ENCODE measurements at regions not wholly inside any gene's neighbourhood (a gene's known extent, or its start where the extent isn't known, plus 50 kb on each side); places are given as distances from the start of the nearest gene placed in this dataset.

DNA sequence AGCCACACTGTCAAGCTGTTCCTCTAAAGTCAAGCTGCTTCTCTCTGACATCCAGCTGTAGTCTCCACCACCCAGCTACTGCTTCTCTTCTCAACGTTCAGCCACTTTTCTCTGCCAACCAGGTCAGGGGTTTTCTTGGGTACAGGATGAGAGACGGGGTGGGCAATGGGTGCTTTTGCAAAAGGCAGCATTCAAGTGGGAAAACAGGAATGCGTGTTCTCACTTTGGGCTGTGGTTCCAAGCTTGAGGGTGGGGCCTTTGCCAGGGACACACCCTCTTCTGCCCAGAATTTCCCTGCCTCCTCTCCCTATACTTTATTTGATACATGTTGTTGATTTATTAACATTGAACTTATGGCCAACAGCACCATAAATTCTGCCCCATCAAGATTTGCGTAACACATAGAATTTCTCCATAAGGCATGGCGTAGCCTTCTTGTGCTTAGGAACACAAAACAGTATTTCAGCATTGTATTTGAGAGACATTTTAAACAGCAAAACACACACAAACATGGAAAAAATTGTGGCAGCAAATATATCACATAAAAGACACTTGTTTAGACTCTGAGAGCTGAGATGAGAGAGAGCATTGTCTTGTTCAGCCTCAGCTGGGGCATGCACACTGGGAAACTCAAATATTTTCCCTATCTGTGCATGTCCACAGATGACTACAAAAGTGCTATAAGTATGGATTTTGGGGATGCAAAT is 392.8 kb downstream of the SLITRK6 start:
- TF ChIP-seq CTCF (IDR thresholded peaks at IDR 0.05 in 8 of 11, conservative IDR thresholded peaks at IDR 0.05 in 3 of 11) (no peak), POLR2AphosphoS5 (IDR thresholded peaks at IDR 0.05) (no peak), POLR2A (IDR thresholded peaks at IDR 0.05) (no peak)
